ENCODE measurements at regions not wholly inside any gene's neighbourhood (a gene's known extent, or its start where the extent isn't known, plus 50 kb on each side); places are given as distances from the start of the nearest gene placed in this dataset.

DNA sequence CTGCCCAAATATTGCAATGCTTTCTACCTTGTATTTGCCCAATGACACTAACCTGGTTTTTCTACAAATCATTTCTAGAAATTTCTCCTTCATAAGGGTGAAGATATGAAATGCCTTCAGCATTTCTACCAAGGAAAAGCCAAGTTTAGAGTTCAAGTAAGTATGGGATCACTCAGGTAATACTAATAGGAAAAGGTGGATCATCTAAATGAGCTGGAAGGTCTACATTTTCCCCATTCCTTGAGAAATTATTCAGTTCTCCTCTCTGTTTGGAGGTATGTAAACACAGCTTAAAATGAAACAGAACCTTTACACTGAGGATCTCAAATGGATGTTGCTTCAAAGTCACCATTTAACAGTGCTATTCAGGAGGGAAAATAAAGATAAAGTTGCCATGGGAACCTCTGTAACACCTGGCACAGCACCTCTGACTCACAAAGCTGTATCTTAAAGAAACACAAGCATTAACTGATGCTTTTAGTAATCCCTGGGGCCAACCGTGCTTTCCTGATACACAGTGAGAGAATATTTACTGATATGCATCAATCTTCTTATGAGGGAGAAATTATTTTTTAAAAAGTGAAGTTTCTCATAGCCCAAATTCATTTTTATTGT, 161.3 kb downstream of the DRD1 start:
- DNase-seq, result no peak

- DNase-seq, result no peak
Measured at GRCh38 chr5:175281714-175282113, 162.3 kb downstream of the DRD1 start.

DNA sequence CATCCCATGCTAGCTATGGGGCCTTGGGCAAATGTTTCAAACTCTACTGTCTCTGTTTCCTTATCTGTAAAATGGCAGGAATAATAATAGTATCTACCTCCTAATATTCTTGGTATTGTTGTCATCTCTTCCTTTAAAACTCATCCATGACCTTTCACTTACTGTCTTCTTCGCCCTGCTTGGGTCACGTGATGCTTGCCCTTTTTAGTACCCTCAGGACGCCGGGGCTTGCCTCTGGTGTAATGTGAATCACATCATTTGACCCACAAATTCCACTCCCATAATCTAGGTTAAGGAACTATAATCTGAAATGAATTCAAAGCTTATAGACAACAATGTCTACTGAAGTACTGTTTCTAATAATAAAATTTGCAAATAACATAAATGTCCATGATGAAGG, 162.7 kb downstream of the DRD1 start:
- no peak for DNase-seq

GRCh38 chr5:175279506-175279905, 164.5 kb downstream of the DRD1 start:
- DNase-seq, result no peak

GRCh38 chr5:175275748-175276147, 168.2 kb downstream of the DRD1 start:
- no peak for DNase-seq

DNA sequence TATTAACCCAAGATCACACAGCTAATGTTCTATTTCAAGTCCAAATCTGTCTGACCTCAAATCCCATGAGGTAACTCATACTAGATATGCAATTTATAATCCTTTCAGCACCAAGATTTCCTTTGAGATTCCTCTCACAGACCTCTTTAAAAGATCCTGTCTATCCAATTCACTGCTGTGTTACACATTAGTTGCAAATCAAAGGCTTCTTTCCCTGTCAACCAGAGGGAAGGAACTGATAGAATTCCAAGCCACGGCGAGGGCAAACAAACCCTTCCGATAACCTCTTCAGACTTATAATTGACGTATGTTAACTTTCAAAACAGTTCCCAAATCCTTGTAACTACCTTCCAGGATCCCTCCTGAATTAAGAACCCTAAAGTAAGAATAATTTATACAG, 168.9 kb downstream of the DRD1 start:
- no peak for DNase-seq

GRCh38 chr5:175274171-175274570, 169.8 kb downstream of the DRD1 start:
- no peak for DNase-seq

- DNase-seq, result no peak
Measured at GRCh38 chr5:175264406-175264805, 179.6 kb downstream of the DRD1 start.

GRCh38 chr5:175263776-175264175, 180.2 kb downstream of the DRD1 start:
- no peak for DNase-seq

DNA sequence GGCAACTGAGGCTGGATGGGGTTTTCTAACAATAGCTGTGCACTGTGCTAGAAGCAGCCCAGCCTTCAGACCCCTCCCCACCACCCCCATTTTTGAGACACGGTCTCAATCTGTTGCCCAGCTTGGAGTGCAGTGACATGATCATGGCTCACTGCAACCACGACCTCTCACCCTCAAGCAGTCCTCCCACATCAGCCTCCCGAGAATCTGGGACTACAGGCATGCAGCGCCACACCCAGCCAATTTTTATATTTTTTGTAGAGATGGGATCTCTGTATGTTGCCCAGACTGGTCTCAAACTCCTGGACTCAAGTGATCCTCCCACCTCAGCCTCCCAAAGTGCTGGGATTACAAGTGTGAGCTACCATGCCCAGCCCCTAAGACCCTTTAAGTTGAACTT, 182.5 kb downstream of the DRD1 start:
- DNase-seq, result no peak

GRCh38 chr5:175261037-175261436, 182.9 kb downstream of the DRD1 start:
- DNase-seq, result no peak

GRCh38 chr5:175257847-175258194, 186.2 kb downstream of the DRD1 start:
- DNase-seq, result no peak

- DNase-seq, result no peak
Measured at GRCh38 chr5:175257128-175257846, 186.7 kb downstream of the DRD1 start.

GRCh38 chr5:175254155-175254554, 189.8 kb downstream of the DRD1 start:
- DNase-seq, result no peak

DNA sequence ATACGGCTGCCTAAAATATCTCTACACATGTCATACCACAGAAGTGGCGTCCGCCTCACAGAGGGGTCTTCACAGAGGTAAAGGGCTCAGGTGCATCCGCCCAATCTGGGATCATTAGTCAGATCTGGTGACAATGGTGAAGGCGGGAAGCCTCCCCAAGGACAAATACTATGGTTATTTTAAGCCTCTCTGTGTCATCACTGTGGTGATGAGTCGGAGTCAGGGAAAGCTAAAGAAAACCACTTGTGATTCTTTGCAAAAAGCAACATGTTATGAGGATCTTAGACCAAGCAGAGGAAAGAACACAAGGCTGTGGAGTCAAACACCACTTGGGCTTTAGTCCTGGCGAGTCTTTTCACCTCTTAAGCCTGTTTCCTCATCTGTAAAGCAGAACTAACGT, 190.4 kb downstream of the DRD1 start:
- DNase-seq, result no peak

DNA sequence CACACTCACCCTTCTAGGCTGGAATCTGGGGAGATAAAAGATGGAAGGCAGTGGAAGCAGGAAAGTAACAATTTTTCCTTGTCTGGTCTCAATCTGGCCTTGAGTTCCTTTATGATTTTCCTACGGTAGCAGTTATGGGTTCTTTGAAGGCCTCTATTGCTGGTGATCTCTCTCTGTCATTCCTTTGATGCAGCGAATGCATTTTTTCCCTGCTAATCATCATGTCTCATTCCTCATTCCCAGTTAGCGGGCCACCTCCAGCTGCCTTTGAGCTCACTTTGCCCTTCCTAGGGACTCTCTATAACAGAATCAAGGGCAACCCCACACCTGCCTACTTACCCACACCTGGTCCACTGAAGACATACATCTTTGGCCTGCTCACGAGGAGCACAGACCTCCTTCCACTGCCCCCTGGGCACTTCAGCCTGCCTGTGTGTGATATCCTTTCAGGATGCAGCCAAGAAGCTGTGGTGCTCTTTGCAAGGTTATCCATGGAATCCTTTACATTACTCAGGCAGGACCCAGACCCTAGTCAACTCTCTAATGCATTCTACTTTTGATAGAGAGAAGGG, 191.7 kb downstream of the DRD1 start:
- no peak for DNase-seq

- DNase-seq, result no peak
Measured at GRCh38 chr5:175250426-175250825, 193.6 kb downstream of the DRD1 start.

- no peak for DNase-seq
Measured at GRCh38 chr5:175248416-175248905, 195.5 kb downstream of the DRD1 start.

GRCh38 chr5:175246889-175247520, 197.0 kb downstream of the DRD1 start:
- no peak for DNase-seq

DNA sequence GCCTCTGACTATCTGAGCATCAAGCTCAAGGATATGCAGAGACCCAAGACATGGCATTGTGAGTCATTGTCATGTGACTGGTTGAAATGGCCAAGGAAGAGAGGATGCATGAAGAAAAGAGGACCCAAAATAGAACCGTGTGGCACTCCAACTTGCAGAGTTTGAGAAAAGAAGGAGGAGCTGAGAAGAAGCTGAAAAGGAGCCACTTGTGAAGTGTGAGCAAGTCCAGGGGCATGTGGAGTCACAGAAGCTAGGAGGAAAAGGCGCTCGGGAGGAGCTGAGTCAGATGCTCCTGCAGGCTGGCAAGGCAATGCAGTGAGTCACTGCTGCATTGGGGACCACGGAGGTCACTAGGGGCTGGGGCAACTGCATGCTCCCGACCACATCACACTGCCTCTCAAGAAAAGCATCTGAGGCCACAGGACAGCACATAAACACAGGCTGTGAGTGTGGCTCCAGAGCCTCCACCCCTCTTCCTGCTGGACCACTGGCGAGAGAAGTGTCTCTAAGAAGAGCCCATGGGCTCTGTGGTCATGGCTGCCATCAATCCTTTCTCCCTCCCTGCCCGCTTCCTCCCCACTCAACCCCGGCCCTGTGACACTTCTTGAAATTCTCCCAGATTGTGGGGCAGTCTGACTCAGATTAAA, 197.6 kb downstream of the DRD1 start:
- DNase-seq, result no peak

DNA sequence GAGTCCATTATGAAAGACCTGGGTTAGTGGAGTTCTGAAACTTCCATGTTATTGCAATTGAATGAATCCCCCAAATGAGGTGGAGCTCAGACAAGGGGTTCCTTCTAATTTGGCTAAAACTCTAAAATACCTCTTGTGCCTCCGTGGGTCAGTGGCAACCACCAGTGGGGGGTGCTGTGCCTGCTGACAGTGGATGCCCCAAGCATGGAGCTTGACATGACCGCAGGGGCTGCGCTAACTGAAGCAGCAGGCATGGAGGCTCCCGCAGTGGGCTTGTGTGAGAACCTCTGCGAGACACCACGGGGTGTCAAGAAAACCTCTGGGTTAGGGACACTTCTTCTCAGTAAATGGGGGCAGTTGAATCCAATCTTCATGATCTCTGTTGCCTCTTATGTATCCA, 200.5 kb downstream of the DRD1 start:
- DNase-seq, result no peak

DNA sequence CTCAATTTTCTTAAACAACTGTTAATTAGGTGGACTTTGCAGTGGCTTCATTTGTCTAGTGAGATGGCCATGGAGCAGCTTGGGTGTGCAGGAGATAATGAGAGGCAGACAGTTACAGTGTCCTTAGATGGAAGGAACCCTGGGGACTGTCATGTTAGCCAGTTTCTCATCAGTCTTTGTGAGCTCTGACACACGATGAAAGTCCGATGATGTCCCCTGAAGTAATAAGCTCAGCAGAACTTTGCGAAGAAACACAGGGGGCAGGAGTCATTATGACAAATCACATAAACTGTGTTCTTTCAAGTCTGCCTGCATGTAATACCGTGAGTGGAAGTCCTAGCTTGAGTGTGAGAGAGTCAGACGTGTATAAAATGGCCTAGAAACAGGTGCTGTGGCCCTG, 201.8 kb downstream of the DRD1 start:
- DNase-seq, result no peak

DNA sequence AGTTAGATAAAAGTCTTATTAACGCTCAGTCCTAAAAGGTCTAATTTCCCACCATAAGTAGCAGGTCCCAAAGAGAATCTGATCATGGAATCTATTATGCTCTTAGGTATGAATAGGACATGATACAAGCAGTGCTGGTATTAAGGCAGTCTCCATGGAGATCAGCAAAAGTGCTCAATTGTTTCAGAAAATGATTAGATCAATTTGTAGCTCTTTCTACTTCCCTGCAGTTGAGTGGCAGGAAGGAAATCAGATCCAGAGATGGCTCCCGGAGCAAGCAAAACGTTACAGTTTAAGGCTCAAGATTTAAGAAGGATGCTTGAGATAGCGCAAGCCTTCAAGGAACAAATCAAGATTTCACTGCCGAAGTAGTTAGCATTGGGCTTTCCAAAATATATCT, 205.7 kb downstream of the DRD1 start:
- no peak for DNase-seq

DNA sequence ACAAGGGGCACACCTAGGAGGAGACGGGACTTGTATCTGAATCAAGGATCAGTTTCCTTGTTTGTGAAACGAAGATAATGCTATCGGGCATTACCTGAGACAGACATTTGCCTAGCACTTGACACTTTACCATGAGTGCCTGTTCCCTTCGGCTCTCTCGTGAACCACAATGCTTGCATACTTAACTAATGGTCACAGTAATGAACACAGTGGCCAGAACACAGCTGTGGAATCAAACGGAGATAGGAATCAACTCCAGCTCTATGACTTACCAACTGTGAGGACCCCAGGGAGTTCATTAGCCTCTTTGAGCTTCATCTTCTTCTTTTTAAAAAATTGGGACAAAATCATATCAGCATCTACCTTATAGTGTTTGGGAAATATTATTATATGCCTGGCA, 207.8 kb downstream of the DRD1 start:
- DNase-seq, result no peak
